Prostate gland (tissue), 2 donors: ENCODE measurements at regions not wholly inside any gene's neighbourhood (a gene's known extent, or its start where the extent isn't known, plus 50 kb on each side); places are given as distances from the start of the nearest gene placed in this dataset.

ENCODE experiments used
- CTCF ChIP-seq, 4 experiments: fragments of 200-600 bp in 2 of 4; fragments of 450-650 bp in 2 of 4; sonication (generic) in 2 of 4; IDR thresholded peaks; 1 replicate in 3 of 4; 2 replicates in 1 of 4; pipeline ENCODE4 v1.5.1; 2016 to 2019; ENCODE audit warnings: antibody characterized with exemption in 4 of 4, mild to moderate bottlenecking in 2 of 4, moderate library complexity in 2 of 4
- POLR2A ChIP-seq: fragments of 450-650 bp; IDR thresholded peaks from one replicate; pipeline ENCODE4 v1.6.1; 2016; ENCODE audit warnings: antibody characterized with exemption, mild to moderate bottlenecking

DNA sequence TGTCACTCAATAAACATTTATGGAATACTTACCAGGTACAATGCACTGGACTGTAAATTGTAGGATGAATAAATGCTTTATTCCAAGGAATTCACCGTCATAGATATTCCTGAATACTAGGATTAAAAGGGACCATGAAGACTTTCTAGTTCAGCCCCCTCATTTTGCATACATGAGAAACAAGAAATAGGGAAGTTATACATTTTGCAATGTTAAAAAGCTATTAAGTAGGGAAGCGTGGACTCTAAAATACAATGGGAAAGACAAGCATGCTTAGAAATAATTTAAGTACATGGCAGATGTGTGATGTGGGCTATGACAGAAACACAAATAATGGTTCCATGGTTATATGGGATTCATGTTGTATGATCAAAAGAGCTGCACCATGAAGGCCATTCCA lies 89.4 kb upstream of the SYT10 start:
- TF ChIP-seq POLR2A: no peak
- TF ChIP-seq CTCF (IDR thresholded peaks at IDR 0.05): no peak
